HEK293T (cell line): ENCODE measurements at regions not wholly inside any gene's neighbourhood (a gene's known extent, or its start where the extent isn't known, plus 50 kb on each side); places are given as distances from the start of the nearest gene placed in this dataset.

ENCODE experiments used
- BHLHE40 ChIP-seq: fragments of 450-650 bp; IDR thresholded peaks from 2 replicates; pipeline ENCODE4 v1.6.1; 2016; ENCODE audit warnings: mild to moderate bottlenecking, moderate library complexity, borderline replicate concordance
- ELF4 ChIP-seq: fragments of 450-650 bp; IDR thresholded peaks from 2 replicates; pipeline ENCODE4 v1.6.1; 2017; ENCODE audit warnings: antibody characterized with exemption
- FOXK2 ChIP-seq: fragments of 450-650 bp; IDR thresholded peaks from 2 replicates; pipeline ENCODE4 v1.6.1; 2016; ENCODE audit warnings: mild to moderate bottlenecking
- L3MBTL2 ChIP-seq: fragments of 450-650 bp; conservative IDR thresholded peaks from 2 replicates; pipeline ENCODE4 v1.6.1; 2016; ENCODE audit warnings: mild to moderate bottlenecking
- NFRKB ChIP-seq: fragments of 450-650 bp; IDR thresholded peaks from 2 replicates; pipeline ENCODE4 v1.6.1; 2016; ENCODE audit warnings: mild to moderate bottlenecking, moderate library complexity
- SP1 ChIP-seq: fragments of 450-650 bp; IDR thresholded peaks from 2 replicates; pipeline ENCODE4 v1.6.1; 2017

DNA sequence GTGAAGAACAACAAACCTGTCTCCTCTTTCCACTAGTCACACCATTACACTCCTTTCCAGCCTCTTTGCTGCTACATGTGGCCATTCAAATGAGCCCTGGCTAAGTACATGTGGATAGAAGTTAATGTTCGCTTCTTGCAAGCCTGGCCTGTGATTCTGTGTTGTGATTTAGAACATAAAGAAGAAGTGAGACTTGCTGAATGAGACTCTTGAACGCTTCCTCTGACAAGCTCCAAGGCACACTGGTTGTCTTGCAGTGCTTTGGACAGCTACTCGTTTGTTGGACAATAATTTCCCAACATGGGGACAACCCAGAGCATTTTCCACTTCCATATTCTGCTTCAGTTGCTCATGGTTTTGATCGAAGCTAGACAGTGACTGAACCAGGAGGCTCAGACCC is 57.3 kb downstream of the CCDC74A start:
- TF ChIP-seq SP1: no peak
- no peak for TF ChIP-seq BHLHE40
- no peak for TF ChIP-seq ELF4
- no peak for TF ChIP-seq FOXK2
- TF ChIP-seq NFRKB: no peak
- no peak for TF ChIP-seq L3MBTL2
